Right lobe of liver (tissue), 4 donors: ENCODE measurements at regions not wholly inside any gene's neighbourhood (a gene's known extent, or its start where the extent isn't known, plus 50 kb on each side); places are given as distances from the start of the nearest gene placed in this dataset.

Experiments used
- POLR2A ChIP-seq: fragments of 450-650 bp; IDR thresholded peaks from one replicate; pipeline ENCODE4 v1.6.1; 2017; ENCODE audit warnings: antibody characterized with exemption, mild to moderate bottlenecking
- TF ChIP-seq, protein P1 (sequence below), 4 donors: fragments of 200-600 bp in 3 of 4; fragments of 450-650 bp in 1 of 4; IDR thresholded peaks; one replicate each; pipeline versions ENCODE4 v1.5.1 to v1.8.0; 2016 to 2022; ENCODE audit warnings: antibody characterized with exemption in 4 of 4, mild to moderate bottlenecking in 2 of 4
- donor health status: DM: no; HTN: no; CAD: no.
- donor health status: DM: no; HTN: no; CAD: no.
- donor health status: DM: no; HTN: yes; CAD: no.

- TF ChIP-seq, protein P1, sequence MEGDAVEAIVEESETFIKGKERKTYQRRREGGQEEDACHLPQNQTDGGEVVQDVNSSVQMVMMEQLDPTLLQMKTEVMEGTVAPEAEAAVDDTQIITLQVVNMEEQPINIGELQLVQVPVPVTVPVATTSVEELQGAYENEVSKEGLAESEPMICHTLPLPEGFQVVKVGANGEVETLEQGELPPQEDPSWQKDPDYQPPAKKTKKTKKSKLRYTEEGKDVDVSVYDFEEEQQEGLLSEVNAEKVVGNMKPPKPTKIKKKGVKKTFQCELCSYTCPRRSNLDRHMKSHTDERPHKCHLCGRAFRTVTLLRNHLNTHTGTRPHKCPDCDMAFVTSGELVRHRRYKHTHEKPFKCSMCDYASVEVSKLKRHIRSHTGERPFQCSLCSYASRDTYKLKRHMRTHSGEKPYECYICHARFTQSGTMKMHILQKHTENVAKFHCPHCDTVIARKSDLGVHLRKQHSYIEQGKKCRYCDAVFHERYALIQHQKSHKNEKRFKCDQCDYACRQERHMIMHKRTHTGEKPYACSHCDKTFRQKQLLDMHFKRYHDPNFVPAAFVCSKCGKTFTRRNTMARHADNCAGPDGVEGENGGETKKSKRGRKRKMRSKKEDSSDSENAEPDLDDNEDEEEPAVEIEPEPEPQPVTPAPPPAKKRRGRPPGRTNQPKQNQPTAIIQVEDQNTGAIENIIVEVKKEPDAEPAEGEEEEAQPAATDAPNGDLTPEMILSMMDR (IDR thresholded peaks at IDR 0.05): no peak
- no peak for TF ChIP-seq POLR2A
These were observed 357.8 kb upstream of the USP9Y start for GRCh38 chrY:12343211-12343610.
